ENCODE measurements at regions not wholly inside any gene's neighbourhood (a gene's known extent, or its start where the extent isn't known, plus 50 kb on each side); places are given as distances from the start of the nearest gene placed in this dataset.

DNA sequence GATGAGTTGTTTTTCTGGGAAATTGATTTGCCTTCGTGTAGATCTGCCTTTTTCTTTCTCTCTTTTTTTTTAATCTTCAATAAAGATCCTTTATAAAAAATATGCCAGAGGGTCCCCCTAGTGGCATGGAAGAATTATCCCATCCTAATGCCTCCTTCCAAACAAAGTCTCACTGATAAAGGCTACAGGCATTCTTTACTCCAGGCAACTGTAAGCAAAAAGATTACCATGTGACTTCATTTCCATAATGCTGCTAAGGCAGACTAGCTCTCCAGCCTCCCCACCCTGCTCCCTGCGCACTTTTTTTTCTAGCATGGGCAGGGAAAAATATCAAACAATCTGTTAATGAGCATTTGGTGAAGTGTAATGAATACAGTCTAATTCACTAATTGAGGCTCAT lies 220.2 kb upstream of the CDH8 start:
- no peak overlapping the region for H3K4me3 ChIP-seq
- no peak for DNase-seq
- H3K4me1 ChIP-seq, result no peaks in the 10 kb centered on the region
- intact Hi-C loops (cut with DNase I; ENCODE audit: low total_unique reads), result no loop called here
- TF ChIP-seq, protein P1, sequence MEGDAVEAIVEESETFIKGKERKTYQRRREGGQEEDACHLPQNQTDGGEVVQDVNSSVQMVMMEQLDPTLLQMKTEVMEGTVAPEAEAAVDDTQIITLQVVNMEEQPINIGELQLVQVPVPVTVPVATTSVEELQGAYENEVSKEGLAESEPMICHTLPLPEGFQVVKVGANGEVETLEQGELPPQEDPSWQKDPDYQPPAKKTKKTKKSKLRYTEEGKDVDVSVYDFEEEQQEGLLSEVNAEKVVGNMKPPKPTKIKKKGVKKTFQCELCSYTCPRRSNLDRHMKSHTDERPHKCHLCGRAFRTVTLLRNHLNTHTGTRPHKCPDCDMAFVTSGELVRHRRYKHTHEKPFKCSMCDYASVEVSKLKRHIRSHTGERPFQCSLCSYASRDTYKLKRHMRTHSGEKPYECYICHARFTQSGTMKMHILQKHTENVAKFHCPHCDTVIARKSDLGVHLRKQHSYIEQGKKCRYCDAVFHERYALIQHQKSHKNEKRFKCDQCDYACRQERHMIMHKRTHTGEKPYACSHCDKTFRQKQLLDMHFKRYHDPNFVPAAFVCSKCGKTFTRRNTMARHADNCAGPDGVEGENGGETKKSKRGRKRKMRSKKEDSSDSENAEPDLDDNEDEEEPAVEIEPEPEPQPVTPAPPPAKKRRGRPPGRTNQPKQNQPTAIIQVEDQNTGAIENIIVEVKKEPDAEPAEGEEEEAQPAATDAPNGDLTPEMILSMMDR (IDR thresholded peaks at IDR 0.05), result peak in 1 of 3 experiments; percentile 49
- TF ChIP-seq POLR2A (IDR thresholded peaks at IDR 0.05), result no peak
- 53% methylated on average over 2 of the region's 2 CpGs for WGBS, 2 donors
- no peaks in the 10 kb centered on the region for H3K9me3 ChIP-seq
- no peaks in the 10 kb centered on the region for H3K36me3 ChIP-seq (ENCODE audit: low read depth, missing control alignments)
- no peaks in the 10 kb centered on the region for H3K27me3 ChIP-seq
- H3K27ac ChIP-seq, result no peak overlapping the region

DNA sequence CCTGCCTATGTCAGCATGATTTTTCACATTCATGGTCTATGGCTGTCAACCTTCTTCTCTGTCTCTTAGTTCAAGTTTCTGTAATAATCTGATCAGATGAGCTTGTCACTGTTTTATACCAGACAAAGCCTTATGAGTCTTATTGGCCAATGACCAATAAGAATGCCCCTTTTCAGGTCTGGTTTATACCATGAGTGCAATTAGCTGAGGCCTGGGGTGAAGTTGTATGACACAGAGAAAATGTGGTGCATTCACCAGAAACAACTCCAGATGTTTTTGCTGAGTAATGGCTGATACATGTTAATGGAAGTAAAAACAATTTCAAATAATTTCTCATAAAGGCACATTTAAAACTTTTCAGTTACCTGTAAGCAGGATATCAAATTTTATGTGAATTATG lies 218.6 kb upstream of the CDH8 start:
- Histone ChIP-seq H3K4me1 (no peaks in the 10 kb centered on the region), H3K4me3 (no peak overlapping the region), H3K27ac (no peak overlapping the region), H3K9me3 (no peaks in the 10 kb centered on the region), H3K27me3 (no peaks in the 10 kb centered on the region), H3K36me3 (ENCODE audit: low read depth, missing control alignments) (no peaks in the 10 kb centered on the region)
- intact Hi-C loops (cut with DNase I; ENCODE audit: low total_unique reads), result no loop called here
- no peak for DNase-seq
- TF ChIP-seq, protein P1 (IDR thresholded peaks at IDR 0.05), result no peak
- TF ChIP-seq POLR2A (IDR thresholded peaks at IDR 0.05), result no peak

DNA sequence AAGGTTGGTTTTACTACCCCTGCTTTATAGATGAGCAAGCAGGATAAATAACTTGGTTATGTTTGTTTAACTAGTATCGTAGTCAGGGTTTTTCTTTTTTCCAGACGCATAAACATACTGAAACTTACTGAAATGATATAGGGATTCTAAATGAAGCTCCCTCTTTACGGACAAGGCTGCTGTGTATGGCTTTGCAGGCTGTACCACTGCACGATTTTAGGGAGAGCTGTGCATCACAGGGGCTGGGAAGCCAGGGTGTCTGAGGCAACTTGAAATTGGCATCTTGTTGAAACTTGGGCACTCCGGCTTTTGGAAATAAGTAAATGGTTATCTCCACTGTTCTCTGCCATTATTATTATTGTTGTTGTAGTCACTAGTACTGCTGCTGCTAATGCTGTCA lies 218.1 kb upstream of the CDH8 start:
- TF ChIP-seq POLR2A (IDR thresholded peaks at IDR 0.05), result no peak
- TF ChIP-seq, protein P1 (IDR thresholded peaks at IDR 0.05), result no peak
- no peaks in the 10 kb centered on the region for H3K9me3 ChIP-seq
- no peaks in the 10 kb centered on the region for H3K4me1 ChIP-seq
- no peaks in the 10 kb centered on the region for H3K36me3 ChIP-seq (ENCODE audit: low read depth, missing control alignments)
- WGBS, 2 donors, result 79 to 80% methylated on average over 5 of the region's 5 CpGs
- intact Hi-C loops (cut with DNase I; ENCODE audit: low total_unique reads), result no loop called here
- no peak overlapping the region for H3K4me3 ChIP-seq
- no peak for DNase-seq
- H3K27me3 ChIP-seq, result no peaks in the 10 kb centered on the region
- H3K27ac ChIP-seq, result no peak overlapping the region

DNA sequence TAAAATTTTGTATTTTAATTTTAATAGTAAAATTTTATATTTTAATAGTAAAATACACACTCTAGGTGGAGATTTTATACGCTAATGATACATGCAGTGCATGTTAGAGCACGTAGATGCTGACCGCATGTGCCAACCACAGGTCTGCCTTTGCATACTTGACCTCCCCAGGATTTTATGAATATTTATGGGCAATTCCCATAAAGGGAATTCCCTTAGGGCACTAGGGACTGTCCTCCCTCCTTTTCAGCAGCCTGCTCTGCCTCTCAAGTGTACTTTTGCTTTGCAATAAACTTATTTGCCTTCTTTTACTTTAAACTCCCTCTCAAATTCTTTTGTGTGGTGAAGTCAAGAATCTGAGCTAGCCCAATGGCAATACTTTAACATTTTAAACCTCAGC lies 217.7 kb upstream of the CDH8 start:
- Histone ChIP-seq H3K36me3 (ENCODE audit: low read depth, missing control alignments) (no peaks in the 10 kb centered on the region), H3K27me3 (no peaks in the 10 kb centered on the region), H3K9me3 (no peaks in the 10 kb centered on the region), H3K27ac (no peak overlapping the region), H3K4me1 (no peaks in the 10 kb centered on the region), H3K4me3 (no peak overlapping the region)
- WGBS, 2 donors, result 82 to 87% methylated on average over 3 of the region's 3 CpGs
- no peak for DNase-seq
- intact Hi-C loops (cut with DNase I; ENCODE audit: low total_unique reads), result no loop called here
- no peak for TF ChIP-seq POLR2A (IDR thresholded peaks at IDR 0.05)
- TF ChIP-seq, protein P1 (IDR thresholded peaks at IDR 0.05), result no peak

DNA sequence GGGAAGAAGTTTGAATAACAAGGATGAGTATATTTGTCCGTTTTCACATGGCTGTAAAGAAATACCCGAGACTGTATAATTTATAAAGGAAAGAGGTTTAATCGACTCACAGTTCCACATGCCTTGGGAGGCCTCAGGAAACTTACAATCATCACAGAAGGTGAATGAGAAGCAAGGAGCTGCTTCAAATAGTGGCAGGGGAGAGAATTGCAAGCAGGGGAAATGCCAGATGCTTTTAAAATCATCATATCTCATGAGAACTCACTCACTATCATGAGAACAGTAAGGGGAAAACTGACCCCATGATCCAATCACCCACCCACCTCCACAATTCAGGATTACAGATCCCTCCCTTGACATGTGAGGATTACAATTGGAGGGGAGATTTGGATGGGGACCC lies 212.8 kb upstream of the CDH8 start:
- DNase-seq, result no peak
- H3K36me3 ChIP-seq (ENCODE audit: low read depth, missing control alignments), result no peaks in the 10 kb centered on the region
- WGBS, 2 donors, result 81 to 86% methylated on average over 3 of the region's 3 CpGs
- intact Hi-C loops (cut with DNase I; ENCODE audit: low total_unique reads), result no loop called here
- no peak overlapping the region for H3K4me3 ChIP-seq
- H3K27ac ChIP-seq, result no peak overlapping the region
- H3K27me3 ChIP-seq, result no peaks in the 10 kb centered on the region
- H3K4me1 ChIP-seq, result no peaks in the 10 kb centered on the region
- no peaks in the 10 kb centered on the region for H3K9me3 ChIP-seq
- TF ChIP-seq, protein P1 (IDR thresholded peaks at IDR 0.05), result no peak
- no peak for TF ChIP-seq POLR2A (IDR thresholded peaks at IDR 0.05)

All from testis (tissue), 2 donors.